ENCODE measurements at regions not wholly inside any gene's neighbourhood (a gene's known extent, or its start where the extent isn't known, plus 50 kb on each side); places are given as distances from the start of the nearest gene placed in this dataset.
A peak's percentile ranks its signal among the peaks of the same experiment; 100 is the strongest.
"Not testable (repeated sequence)": the region's sequence is repeated elsewhere in the genome, so short reads cannot be mapped to it uniquely, and the experiment has no call there.

- no peak for DNase-seq (ENCODE audit: low read depth)
- TF ChIP-seq CTCF (conservative IDR thresholded peaks at IDR 0.05; ENCODE audit: low read depth, low read length) = no peak
- no peak overlapping the region for H3K4me3 ChIP-seq (ENCODE audit: low read depth, low read length)
Measured at GRCh38 chr1:38497921-38498656, 361.5 kb downstream of the RRAGC start.

- not testable (repeated sequence) for DNase-seq (ENCODE audit: low read depth); H3K4me3 ChIP-seq (ENCODE audit: low read depth, low read length)
Measured at GRCh38 chr1:38493306-38493705, 366.3 kb downstream of the RRAGC start.

- peak; percentile 13 for DNase-seq (ENCODE audit: low read depth)
- no peak overlapping the region for H3K4me3 ChIP-seq (ENCODE audit: low read depth, low read length)
- peak; percentile 60 for TF ChIP-seq CTCF (conservative IDR thresholded peaks at IDR 0.05; ENCODE audit: low read depth, low read length)
Measured at GRCh38 chr1:38489844-38490270, 369.7 kb downstream of the RRAGC start.

GRCh38 chr1:38488162-38488898, 371.2 kb downstream of the RRAGC start:
- no peak overlapping the region for H3K4me3 ChIP-seq (ENCODE audit: low read depth, low read length)
- TF ChIP-seq CTCF (conservative IDR thresholded peaks at IDR 0.05; ENCODE audit: low read depth, low read length) = no peak
- no peak for DNase-seq (ENCODE audit: low read depth)

GRCh38 chr1:38487396-38487795, 372.2 kb downstream of the RRAGC start:
- no peak overlapping the region for H3K4me3 ChIP-seq (ENCODE audit: low read depth, low read length)
- no peak for DNase-seq (ENCODE audit: low read depth)
- TF ChIP-seq CTCF (conservative IDR thresholded peaks at IDR 0.05; ENCODE audit: low read depth, low read length) = no peak

GRCh38 chr1:38486085-38486484, 373.5 kb downstream of the RRAGC start:
- DNase-seq (ENCODE audit: low read depth) = no peak
- no peak overlapping the region for H3K4me3 ChIP-seq (ENCODE audit: low read depth, low read length)
- TF ChIP-seq CTCF (conservative IDR thresholded peaks at IDR 0.05; ENCODE audit: low read depth, low read length) = no peak

GRCh38 chr1:38481871-38482826, 377.4 kb downstream of the RRAGC start:
- TF ChIP-seq CTCF (conservative IDR thresholded peaks at IDR 0.05; ENCODE audit: low read depth, low read length) = no peak
- no peak overlapping the region for H3K4me3 ChIP-seq (ENCODE audit: low read depth, low read length)
- no peak for DNase-seq (ENCODE audit: low read depth)

- not testable (repeated sequence) for DNase-seq (ENCODE audit: low read depth); H3K4me3 ChIP-seq (ENCODE audit: low read depth, low read length)
Measured at GRCh38 chr1:38479662-38480061, 379.9 kb downstream of the RRAGC start.
